SU-DHL-6 (cell line): ENCODE measurements at regions not wholly inside any gene's neighbourhood (a gene's known extent, or its start where the extent isn't known, plus 50 kb on each side); places are given as distances from the start of the nearest gene placed in this dataset.

Source experiments
- H2AFZ ChIP-seq: fragments of 200-600 bp; sonication (generic); 2 replicates; pipeline ENCODE4 v1.6.1; 2014; ENCODE audit warnings: low read depth, mild to moderate bottlenecking, moderate library complexity, mixed read lengths, antibody characterized with exemption, low read length; ENCODE audit not compliant: severe bottlenecking
- H3F3A ChIP-seq: fragments of 200-600 bp; shearing (Covaris generic); 2 replicates; pipeline ENCODE4 v1.6.0; 2016; ENCODE audit warnings: antibody characterized with exemption, mild to moderate bottlenecking; ENCODE audit not compliant: insufficient read depth
- H3K27ac ChIP-seq: fragments of 200-600 bp; sonication (generic); 2 replicates; pipeline ENCODE4 v1.5.1; 2016; ENCODE audit warnings: low read depth, mild to moderate bottlenecking, low read length, moderate library complexity, mixed read lengths
- H3K27me3 ChIP-seq: fragments of 200-600 bp; sonication (generic), shearing (Covaris generic); 2 replicates; pipeline ENCODE4 v1.6.0; 2014; ENCODE audit warnings: mild to moderate bottlenecking, low read length
- H3K36me3 ChIP-seq: fragments of 200-600 bp; sonication (generic); 2 replicates; pipeline ENCODE4 v1.6.1; 2014; ENCODE audit warnings: mild to moderate bottlenecking, low read length, mixed read lengths
- H3K4me2 ChIP-seq: fragments of 300-600, 200-600 bp; shearing (Covaris generic), sonication (generic); 2 replicates; pipeline ENCODE4 v1.6.0; 2014; ENCODE audit warnings: low read length, low read depth, mild to moderate bottlenecking; ENCODE audit not compliant: poor library complexity, severe bottlenecking
- H3K4me3 ChIP-seq: fragments of 200-600 bp; sonication (generic); 2 replicates; pipeline ENCODE4 v1.5.1; 2014; ENCODE audit warnings: antibody characterized with exemption, low read length, mild to moderate bottlenecking, mixed read lengths; ENCODE audit not compliant: insufficient read depth, poor library complexity, severe bottlenecking
- H3K79me2 ChIP-seq: fragments of 200-600 bp; sonication (generic); 2 replicates; pipeline ENCODE4 v1.6.1; 2014; ENCODE audit warnings: mild to moderate bottlenecking, low read length, moderate library complexity; ENCODE audit not compliant: insufficient read depth
- H3K9ac ChIP-seq: fragments of 200-600 bp; sonication (generic); 2 replicates; pipeline ENCODE4 v1.7.0; 2014; ENCODE audit warnings: mild to moderate bottlenecking, low read length
- H3K9me2 ChIP-seq: fragments of 200-600 bp; sonication (generic); replicated peaks from 2 replicates; pipeline ENCODE4 v1.6.1; 2014; ENCODE audit warnings: low read length; ENCODE audit not compliant: insufficient read depth
- H3K9me3 ChIP-seq: fragments of 200-600 bp; sonication (generic); 2 replicates; pipeline ENCODE4 v1.6.1; 2014; ENCODE audit warnings: low read length, mixed read lengths; ENCODE audit not compliant: insufficient read depth
- H4K20me1 ChIP-seq: fragments of 200-600 bp; sonication (generic); 2 replicates; pipeline ENCODE4 v1.6.1; 2014; ENCODE audit warnings: low read depth, mild to moderate bottlenecking, antibody characterized with exemption, low read length, moderate library complexity, mixed read lengths
- CTCF ChIP-seq: fragments of 200-600 bp; sonication (generic); IDR thresholded peaks from one replicate; pipeline ENCODE4 v1.5.1; 2017; ENCODE audit warnings: antibody characterized with exemption, mild to moderate bottlenecking, low read length, moderate library complexity; ENCODE audit not compliant: insufficient read depth, poor library complexity, severe bottlenecking
- EZH2phosphoT487 ChIP-seq: fragments of 200-600 bp; sonication (generic), shearing (Covaris generic); conservative IDR thresholded peaks from 2 replicates; pipeline ENCODE4 v1.6.1; 2018; ENCODE audit warnings: mild to moderate bottlenecking, antibody characterized with exemption, low read length, moderate library complexity, mixed read lengths

DNA sequence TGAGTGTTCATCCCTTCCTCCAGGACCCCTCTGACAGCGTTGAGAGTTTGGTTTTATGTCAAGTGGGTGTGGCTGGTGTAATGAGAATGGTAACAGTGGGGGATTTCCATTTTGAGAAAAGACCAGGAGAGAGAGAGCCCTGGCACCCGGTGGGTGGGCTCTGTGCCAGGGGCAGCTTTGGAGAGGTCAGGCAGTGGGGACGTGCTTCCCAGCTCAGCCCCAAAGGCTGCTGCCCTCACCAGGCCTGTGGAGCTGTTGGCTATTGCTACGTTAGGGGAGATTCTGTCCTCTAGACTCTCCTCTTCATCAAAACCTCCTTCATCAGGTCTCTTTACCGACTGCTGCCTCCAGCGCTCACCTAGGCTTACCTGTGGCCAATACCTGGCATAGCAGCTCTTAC lies 176.3 kb downstream of the PTPRU start:
- H3K9ac ChIP-seq, result no peak overlapping the region
- H3K27me3 ChIP-seq, result no peaks in the 10 kb centered on the region
- H2AFZ ChIP-seq, result no peak overlapping the region
- no peaks in the 10 kb centered on the region for H3K9me2 ChIP-seq
- no peaks in the 10 kb centered on the region for H3K9me3 ChIP-seq
- TF ChIP-seq EZH2phosphoT487 (no peak), CTCF (no peak)
- H3K4me3 ChIP-seq, result no peak overlapping the region
- H3K27ac ChIP-seq, result no peak overlapping the region
- no peaks in the 10 kb centered on the region for H3F3A ChIP-seq
- no peaks in the 10 kb centered on the region for H3K79me2 ChIP-seq
- H3K36me3 ChIP-seq, result no peaks in the 10 kb centered on the region
- H4K20me1 ChIP-seq, result no peaks in the 10 kb centered on the region
- no peak overlapping the region for H3K4me2 ChIP-seq

DNA sequence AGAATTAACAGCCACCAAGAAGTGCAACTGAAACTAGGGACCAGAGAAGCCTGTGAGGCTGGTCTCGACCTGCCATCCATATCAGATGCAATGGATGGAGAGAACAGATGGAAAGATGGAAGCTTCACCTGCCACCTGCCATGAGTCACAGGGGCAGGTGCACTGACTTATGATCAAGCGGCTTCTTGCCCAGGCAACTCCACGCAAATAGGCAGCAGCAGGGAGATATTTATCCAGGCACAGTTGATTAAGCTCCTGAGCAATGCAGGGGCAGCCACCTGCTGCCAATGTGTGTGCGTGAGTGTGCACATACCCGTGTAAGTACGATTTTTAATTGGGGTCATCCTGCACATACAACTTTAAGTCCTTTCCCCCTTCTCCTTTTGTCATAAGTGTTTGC lies 174.2 kb downstream of the PTPRU start:
- TF ChIP-seq CTCF, result no peak
- TF ChIP-seq EZH2phosphoT487, result no peak
- Histone ChIP-seq H2AFZ (no peak overlapping the region), H3K9ac (no peak overlapping the region), H3K27ac (no peak overlapping the region), H3F3A (no peaks in the 10 kb centered on the region), H3K27me3 (no peaks in the 10 kb centered on the region), H4K20me1 (no peaks in the 10 kb centered on the region), H3K4me3 (no peak overlapping the region), H3K4me2 (no peak overlapping the region), H3K36me3 (no peaks in the 10 kb centered on the region), H3K79me2 (no peaks in the 10 kb centered on the region), H3K9me2 (no peaks in the 10 kb centered on the region), H3K9me3 (no peaks in the 10 kb centered on the region)

GRCh38 chr1:29409616-29410015 lies 173.3 kb downstream of the PTPRU start:
- H3F3A ChIP-seq, result no peaks in the 10 kb centered on the region
- no peaks in the 10 kb centered on the region for H3K9me2 ChIP-seq
- H3K4me3 ChIP-seq, result no peak overlapping the region
- TF ChIP-seq EZH2phosphoT487, result no peak
- TF ChIP-seq CTCF, result no peak
- H3K9me3 ChIP-seq, result no peaks in the 10 kb centered on the region
- no peak overlapping the region for H3K9ac ChIP-seq
- no peak overlapping the region for H3K4me2 ChIP-seq
- no peaks in the 10 kb centered on the region for H4K20me1 ChIP-seq
- no peak overlapping the region for H3K27ac ChIP-seq
- H3K79me2 ChIP-seq, result no peaks in the 10 kb centered on the region
- H3K27me3 ChIP-seq, result no peaks in the 10 kb centered on the region
- no peaks in the 10 kb centered on the region for H3K36me3 ChIP-seq
- no peak overlapping the region for H2AFZ ChIP-seq
